Activated CD4-positive, alpha-beta T cell treated with anti-CD3 and anti-CD28 coated beads, Interleukin-2, Interleukin-4, amounts not matched to agents 100 ng/mL and 50 ng/mL, durations not matched to agents 16 hours and 8 hours (primary cell): ENCODE measurements at regions not wholly inside any gene's neighbourhood (a gene's known extent, or its start where the extent isn't known, plus 50 kb on each side); places are given as distances from the start of the nearest gene placed in this dataset.

Source experiments
- DNase-seq: peaks from one replicate; pipeline ENCODE4 v3.0.0-alpha.2; 2020; ENCODE audit warnings: low spot score

DNA sequence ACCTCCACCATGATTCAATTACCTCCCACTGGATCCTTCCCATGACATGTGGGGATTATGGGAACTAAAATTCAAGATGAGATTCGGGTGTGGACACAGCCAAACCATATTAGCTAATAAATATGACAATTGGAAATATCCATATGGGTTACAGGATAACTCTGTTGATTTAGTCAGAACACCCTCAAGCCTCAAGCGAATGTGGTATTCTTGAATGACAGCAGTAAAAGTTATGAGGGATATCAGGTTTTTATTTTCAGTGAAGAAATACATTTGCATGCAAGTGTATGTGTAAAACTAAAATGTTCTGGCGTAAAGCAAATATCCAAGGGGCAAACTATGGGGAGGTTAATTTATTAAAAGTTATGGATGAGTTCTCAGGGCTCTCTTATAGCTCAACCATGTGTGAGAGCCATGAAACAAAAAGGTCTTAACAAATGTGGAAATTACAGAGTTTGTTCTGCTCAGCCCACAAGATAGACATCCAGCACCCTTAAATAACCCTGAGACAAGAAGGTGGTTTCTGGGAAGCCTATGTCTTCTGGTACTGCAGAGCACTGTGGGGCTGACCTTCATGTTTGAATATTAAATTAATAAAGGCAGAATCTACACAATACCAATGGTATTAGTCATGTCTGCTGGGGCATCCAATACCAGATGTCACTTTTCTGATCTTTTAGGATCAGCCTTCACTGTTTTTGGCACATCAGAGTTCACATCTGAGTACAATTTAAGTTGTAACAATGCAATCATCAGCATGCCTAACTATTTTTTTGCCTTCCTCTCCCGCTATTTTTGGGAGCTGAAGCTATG lies 370.5 kb upstream of the RSPO3 start:
- no peak for DNase-seq

DNA sequence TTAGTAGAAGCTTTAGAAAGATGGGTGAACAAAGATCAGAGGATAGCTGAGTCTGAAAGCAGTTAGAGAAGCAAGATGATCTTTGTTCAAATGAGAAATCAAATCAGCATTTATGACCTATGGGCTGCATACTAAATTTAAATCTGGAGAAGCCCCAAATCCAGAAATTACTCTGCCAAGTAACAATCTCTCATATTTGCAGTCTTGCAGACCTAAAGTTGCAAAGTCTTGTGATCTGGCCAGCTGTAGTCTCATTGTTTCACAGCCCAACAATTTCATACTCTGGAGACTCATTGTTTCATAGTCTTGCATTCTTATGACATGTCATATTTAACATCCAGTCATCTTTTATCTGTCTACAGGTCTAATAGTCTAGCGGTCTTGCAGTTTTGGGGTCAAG lies 364.9 kb upstream of the RSPO3 start:
- no peak for DNase-seq

DNA sequence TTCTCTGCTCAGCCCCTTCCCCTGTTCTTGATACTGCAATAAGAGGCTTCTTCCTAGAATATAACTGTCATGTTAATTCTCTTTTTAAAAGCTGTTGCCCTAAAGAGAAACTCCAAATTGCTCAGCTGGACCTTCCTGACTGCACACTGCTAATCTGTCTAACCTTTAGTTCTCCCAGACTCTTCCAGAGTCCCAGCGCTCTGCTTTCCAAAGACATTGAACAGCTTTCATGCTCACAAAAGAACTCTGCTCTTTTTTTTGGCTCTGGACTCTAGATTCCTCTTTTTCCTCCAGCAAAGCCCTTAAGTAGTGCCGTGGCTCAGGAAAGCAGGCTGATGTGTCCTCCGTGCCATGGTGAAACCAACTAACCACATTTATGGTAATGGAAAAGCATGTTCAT lies 356.6 kb upstream of the RSPO3 start:
- no peak for DNase-seq

DNA sequence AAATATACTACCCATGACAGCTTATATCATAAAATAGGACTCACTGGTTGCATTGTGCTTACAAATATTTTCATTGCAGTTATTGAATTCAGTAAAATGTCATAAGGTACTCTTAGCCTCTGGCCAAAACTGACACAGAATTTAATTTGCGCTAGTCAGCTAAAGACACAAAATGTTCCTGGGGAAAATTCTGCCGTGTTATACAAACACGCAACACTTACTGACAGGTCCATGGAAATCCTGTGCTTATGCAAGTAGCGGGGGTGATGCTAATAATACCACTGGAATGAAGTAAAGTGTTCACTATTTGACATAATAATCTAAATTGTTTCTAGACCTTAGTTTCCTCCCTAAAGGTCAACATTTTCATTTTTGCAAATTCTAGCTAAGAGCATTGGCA lies 354.4 kb upstream of the RSPO3 start:
- no peak for DNase-seq

DNA sequence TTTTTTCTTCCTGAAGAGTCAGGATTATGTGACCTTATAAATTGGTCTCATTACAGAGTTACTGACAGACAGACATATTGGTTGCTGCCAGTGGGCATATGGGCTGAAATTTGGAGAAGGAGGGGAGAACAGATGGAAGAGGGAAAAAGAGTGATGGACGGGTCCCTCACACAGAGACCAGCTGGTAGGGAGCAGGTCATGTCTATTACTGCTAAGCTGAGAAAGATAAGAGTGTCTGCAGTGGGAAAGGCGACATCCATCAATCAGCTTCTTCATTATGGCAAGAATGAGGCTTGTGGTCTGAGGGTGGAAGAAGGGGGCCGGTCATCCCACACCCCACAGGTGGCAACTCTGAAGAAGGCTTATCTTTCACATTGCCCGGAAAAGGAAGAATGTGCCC lies 353.8 kb upstream of the RSPO3 start:
- no peak for DNase-seq

DNA sequence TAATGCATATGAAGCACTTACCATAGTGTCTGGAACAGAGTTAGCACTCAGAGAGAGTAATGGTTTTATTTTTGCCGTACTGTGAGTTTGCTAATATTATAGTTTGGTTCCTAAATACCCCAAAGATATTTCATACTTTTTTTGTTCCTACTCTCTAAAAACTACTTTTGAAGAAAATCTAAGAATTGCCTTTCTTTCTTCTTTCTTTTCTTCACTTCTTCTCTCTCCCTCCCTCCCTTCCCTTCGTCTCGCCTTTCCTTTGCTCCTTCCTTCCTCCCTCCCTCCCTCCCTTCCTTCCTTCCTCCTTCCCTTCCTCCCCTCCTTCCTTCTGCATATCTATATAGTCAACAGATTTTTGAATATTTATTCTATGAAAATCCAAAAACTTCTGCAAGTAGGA lies 351.7 kb upstream of the RSPO3 start:
- DNase-seq, result no peak

DNA sequence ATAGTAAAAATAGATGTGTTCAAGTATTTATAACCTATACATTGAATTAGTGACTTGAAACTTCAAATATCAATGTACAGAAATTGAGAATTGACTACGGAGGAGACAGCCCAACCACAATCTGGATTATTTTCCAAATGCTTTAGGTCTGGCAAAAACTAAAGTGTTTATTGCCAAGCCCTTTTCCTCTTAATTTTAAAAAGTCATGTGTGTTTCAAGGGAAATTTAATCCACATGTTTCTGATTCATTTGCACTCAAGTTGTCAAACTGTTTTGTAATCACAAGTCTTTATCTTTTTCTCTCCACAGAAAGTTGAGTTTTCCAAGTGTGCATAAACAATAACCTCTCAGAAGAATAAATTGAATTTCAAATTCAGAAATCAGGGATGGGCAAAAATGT lies 350.8 kb upstream of the RSPO3 start:
- no peak for DNase-seq

DNA sequence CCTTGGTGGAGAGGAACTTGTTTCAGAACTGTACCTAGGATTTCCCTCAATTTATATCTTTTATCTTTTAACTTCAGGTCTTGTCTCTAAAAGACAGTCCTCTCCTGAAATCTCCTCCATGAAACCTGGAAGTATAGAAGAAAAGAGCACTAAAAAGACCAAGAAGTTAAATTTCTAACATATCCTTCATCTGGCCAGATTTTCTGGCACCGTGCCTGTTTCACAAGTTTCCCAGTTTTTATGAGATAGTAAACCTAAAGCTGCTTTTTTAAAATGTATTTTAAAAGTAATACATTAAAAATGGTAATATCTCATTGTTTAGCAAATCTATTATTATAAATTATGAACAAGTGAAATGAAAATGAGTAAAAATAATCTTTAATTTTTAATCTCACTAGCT lies 348.3 kb upstream of the RSPO3 start:
- no peak for DNase-seq

DNA sequence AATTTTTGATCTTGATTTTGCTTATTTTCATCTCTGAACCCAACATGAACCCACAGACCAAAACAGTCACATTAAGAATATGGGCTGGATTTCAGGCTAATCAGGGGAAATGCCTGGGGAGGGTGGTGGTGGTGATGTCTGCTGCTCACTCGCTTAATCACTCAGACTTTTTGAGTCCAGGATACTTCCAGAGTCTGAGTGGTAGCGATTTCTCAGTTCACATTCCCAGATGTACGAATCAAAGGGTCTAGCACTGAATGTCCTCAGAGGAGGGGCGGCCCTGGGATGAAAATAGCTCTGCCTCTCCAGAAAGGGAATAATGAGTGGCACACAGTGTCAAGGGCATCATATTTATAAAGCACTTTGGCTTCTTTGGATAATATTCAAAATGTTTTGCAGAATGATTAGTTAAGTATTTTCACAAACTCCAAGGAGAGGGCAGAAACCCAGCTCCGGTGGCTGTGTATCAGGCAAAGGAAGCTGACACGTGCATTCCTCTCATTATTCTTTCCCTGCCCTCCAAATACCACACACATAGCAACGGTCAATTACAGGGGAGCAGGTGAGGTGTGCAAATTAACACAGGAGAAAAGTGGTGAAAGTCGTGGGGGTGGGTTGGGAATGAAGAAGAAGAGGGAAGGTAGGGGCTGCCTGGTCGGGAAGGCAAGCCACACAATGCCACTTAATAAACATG lies 345.2 kb upstream of the RSPO3 start:
- no peak for DNase-seq

DNA sequence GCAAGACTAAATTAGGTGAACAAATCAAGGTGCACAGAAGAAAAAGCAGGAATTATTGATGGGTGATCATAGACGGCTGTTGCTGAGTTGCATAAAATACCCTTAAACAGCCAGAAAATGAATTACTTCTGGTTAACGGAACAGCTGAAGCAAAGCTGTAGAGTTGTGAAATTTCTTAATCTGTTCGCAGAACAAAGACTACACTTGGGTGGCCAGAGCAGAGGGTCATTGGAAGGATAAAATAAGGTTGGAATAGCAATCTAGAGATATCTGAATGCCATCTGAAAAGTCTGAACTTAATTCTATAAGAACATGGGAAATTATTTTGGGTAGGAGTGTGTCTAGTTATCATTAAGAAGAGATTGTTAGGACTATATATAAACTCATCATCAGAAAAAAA lies 339.1 kb upstream of the RSPO3 start:
- no peak for DNase-seq

DNA sequence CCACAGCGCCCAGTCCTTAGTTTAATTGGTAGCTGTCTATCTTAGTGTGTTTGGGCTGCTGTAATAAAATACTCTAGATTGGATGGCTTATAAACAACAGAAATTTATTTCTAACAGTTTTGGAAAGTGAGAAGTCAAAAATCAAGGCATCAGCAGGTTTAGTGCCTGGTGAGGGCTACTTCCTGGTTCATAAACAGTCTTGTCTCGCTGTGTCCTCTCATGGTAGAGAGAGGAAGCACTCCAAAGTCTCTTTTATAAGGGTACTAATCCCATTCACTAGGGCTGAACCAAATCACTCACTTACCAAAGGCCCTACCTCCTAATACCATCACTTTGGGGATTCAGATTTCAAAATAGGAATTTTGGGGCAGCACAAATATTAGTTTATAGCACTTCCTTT lies 336.9 kb upstream of the RSPO3 start:
- DNase-seq, result no peak

DNA sequence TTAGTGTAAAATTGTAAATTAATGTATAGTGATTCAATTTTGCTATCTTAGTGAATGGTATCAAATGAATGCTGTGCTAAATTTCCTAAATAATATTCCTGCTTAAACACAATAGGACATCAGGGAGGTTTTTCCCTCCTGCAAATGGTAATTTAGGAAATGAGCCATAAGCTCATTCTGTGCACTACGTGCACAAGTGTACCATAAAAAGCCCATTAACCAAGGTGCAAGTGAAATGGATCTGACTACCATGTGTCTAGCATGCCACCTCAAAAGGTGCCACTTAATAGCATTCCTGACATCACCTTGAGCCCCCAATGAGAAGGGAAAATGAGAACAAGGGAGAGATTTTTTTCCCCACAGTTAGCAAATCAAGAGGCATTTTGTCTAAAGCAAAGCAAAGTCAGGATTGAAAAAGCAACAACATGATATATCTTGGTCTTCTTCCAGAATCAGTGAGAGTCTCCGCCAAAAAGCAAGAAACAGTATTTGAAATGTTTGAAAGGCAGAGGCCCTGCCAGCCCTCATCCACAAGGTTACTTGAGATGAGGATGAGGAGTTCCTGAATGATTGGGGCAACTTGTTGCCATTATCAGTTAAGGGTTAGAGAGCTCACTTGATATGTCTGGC lies 334.2 kb upstream of the RSPO3 start:
- DNase-seq, result no peak

DNA sequence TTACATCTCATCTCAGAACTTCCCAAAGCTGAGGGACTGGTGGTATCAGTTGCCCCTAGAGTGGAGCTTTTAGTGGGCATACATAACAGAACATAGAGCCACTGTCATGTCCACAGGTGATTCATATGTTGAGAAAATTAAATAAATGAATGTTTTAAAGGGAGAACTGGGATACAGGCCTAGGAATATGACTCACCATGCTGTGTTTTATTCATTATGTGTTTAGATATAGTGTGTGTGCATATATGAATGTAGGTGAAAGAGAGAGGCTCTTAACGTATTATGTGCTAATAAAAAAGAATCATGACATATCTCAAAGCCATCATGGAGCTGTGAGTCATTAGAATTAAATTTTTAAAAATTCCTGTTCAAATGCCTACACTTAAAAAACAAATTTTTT lies 332.2 kb upstream of the RSPO3 start:
- no peak for DNase-seq

DNA sequence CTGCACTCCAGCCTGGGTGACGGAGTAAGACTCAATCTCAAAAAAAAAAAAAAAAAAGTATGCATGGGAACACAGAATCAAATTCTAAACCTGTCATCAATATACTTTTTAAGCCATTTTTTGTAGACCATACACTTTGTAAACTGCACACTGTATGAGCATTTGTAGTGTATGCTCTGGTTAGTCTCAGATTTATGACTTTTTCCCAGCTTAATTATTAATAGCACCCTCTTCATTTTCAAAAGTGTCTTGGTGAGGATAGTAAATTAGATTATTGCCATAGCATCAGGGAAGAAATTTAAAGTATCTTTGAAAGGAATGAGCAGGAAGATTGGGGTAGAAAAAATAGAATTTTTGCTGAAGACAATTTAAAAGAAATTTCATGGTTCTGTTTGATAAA lies 330.8 kb upstream of the RSPO3 start:
- DNase-seq, result no peak

DNA sequence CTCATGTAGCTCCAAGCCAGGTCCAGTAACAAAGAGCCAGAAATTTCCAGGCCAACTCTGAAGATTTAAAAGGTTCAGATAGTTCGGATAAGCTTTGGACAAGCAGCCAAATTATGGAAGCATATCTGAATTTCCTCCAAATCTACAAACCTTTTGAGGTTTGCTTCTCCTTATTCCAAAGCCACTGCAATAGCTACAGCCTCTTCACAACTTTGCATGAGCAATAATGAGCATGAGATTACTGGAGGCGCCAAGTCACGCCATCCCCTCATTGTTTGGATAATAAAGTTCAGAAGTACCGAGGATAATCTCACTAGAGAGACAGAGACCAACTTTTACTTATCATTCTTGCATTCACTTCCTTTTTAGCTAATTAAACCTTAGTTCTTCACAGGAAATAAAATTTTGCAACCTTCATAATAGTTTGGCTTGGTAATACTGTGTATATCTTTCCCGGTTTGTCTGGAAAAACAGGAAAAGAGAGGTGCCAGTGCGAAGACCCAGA lies 329.6 kb upstream of the RSPO3 start:
- DNase-seq, result no peak

DNA sequence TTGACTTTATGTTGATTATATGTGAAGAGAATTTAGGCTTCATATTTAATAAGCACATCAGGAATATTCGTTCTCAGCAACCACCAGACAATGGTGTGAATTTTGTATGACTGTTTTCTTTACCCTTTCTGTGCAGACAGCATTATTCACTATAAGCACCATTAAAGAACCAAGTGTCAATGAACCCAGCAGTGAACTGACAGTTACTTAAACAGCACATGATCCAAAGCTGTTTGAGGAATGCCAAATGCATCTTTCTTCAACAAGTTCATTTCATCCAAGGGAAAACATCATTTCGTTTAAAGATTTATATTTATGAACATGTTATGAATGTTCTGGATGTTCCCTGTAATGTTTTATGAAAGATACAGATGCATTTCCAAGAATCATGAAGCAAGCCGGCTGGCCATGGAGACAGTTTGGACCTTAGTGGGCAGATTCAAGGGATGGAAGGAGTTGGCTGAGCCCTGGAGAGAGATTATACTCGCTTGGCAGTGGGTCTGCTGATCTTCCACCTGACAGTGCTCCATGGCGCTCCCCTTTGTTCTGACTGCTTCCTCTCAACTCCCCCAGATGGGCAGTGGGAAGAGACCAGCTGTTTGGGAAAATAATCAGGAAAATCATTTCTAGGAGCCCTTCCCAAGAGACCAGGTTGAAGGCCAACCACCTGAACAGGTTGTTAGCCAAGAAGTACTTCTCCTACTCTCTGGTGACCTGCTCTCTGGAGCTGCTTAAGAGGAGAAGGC lies 326.0 kb upstream of the RSPO3 start:
- no peak for DNase-seq

DNA sequence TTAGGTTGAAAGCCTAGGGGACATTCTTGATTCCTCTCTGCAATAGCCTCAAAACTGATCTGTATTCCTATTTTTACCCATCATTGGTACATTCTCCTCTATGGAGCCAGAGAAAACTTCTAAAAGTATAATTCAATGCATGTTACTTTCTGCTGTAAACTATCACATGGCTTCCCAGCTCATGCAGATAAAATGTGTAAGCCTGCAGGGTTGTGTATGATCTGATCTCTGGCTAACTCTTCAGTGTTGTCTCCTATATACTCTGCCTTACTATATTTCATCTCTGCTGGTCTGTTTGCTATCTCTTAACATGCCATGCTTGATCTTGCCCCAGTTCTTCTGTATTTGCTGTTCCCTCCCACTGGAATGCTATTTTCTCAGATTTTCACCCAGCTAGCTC lies 323.3 kb upstream of the RSPO3 start:
- no peak for DNase-seq

DNA sequence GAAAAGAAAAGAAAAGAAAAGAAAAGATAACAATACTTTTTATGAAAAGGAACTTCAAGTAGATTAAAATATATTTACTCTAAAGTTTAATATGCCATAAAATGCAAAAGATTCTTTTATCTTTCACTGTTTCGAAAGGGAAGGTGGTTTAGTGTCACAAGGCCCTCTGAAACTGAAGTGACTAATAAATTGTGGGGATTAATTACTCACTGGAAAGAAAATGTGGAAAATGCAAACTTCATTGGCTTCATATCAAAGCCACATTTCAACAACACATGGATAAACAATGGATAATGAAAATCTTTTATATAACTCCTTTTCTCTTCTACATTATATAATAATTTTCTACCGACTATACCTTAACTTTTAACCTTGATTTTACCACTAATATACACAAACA lies 320.5 kb upstream of the RSPO3 start:
- no peak for DNase-seq

DNA sequence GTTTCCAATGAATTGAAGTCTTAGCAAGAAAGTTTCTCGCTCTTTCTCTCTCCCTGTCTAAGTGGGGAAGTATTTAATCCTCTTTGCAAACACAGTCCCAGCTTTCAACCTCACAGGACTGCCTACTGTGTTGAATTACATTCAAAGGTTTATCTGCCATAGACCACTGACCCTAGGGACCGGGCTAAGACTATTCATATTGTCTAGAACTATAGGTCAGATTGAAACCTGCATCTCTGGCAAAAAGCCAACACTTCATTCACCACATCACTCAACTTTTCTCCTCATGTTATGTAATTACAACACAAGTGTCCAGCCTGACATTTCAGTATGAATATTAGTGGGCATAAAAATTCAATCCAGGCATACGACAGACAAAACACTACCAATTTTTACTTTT lies 314.7 kb upstream of the RSPO3 start:
- DNase-seq, result no peak

DNA sequence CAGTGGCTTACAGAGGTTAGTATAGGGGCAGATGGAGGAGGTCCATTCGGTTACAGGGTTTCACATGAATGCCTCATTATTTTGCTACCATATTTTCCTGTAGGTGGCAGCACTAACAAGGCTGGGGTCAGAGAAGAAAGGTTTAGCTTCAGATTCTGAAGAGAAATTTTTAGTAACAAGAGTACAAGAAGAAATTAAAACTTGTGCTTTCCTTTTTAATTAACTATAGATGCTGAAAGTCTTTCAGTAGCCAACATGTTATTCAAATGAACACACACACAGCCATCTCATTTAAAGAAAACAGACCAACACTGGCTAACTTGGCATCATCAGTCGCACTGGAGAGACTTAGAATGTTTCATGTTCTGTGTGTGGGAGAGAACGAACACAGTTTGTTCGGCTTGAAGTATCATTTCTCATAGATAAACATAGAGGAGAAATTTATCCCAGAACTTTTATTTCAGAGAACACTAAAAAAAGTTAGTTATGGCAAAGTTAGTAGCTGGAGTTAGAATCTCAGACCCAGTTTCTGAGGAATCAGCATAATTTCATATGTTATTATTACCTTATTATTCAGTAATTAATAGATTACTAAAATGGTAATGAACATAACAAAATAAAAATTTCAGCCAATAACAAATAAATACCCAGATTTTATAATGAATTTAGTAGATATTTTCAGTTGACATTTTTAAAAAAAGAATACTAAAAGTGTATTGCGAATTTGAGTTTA lies 314.0 kb upstream of the RSPO3 start:
- DNase-seq, result peak; percentile 38

DNA sequence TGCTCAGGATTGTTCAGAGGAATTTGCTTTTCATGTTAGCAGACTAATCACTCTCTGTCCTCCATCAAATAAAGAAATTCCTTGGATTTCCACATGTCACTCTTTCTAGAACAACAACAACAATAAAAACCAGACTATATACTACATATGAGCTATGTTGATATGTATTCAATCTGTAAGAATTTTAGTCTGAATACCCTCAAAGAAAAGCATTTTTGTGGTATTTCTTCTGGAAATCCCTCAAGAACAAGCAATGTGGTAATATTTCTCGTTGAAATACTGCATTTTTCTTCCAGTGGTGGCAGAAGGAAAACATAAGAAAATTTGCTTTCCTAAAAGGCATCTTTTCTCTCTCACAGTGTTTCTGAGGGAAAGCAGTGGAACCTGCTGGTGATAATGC lies 312.6 kb upstream of the RSPO3 start:
- no peak for DNase-seq

DNA sequence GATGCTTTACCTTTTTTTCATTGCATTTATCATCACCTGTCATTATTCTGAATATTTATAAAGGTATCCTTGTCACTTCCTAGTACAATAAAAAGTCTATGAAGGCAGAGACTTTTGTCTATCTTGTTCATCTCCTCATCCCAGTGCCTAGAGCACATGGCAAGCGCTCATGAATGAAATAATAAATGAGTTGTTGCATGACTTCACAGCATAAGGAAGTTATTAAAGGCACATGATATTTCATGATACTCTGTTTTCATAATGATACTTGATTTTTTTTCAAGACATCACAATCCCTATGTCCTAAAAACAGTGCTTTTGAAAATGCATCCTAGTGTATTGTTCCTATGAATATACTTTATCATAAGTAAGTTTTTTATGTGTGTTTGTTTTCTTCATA lies 310.6 kb upstream of the RSPO3 start:
- DNase-seq, result no peak
